Posterior vena cava (tissue), 2 donors: ENCODE measurements at regions not wholly inside any gene's neighbourhood (a gene's known extent, or its start where the extent isn't known, plus 50 kb on each side); places are given as distances from the start of the nearest gene placed in this dataset.
"Not testable (repeated sequence)": the region's sequence is repeated elsewhere in the genome, so short reads cannot be mapped to it uniquely, and the experiment has no call there.

Source experiments
- DNase-seq: peaks from one replicate; pipeline ENCODE4 v3.0.0-alpha.2; 2020; ENCODE audit warnings: low spot score
- intact Hi-C, 2 donors: fragments of 100-400 bp; cut with DNase I; formaldehyde crosslinking; loops; one replicate each; pipeline versions ENCODE4 v1.14.1 to v1.14.2; 2022 to 2023
- donor health status: DM: yes; HTN: yes; CAD: no.
- donor health status: DM: yes; HTN: yes; CAD: no.

DNA sequence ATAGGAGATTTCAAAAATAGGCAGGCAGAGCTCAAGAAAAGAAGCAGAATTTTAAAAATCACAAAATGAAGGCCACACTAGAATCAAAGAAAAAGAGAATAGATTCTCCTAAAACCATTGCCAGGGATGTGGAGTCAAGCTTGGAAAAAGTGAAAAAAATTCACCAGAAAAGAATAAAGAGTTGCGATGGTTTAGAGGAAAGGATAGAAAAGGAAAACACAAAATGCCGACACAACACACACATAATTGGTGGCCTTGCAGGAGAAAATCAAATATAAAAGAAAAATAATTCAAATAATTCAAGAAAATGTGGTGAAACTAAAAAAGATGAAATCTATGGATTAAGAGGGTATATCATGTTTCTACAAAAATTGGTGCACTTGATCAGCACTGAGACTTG lies 181.6 kb upstream of the C14orf180 start:
- no peak for DNase-seq
- intact Hi-C loops = no loop called here

DNA sequence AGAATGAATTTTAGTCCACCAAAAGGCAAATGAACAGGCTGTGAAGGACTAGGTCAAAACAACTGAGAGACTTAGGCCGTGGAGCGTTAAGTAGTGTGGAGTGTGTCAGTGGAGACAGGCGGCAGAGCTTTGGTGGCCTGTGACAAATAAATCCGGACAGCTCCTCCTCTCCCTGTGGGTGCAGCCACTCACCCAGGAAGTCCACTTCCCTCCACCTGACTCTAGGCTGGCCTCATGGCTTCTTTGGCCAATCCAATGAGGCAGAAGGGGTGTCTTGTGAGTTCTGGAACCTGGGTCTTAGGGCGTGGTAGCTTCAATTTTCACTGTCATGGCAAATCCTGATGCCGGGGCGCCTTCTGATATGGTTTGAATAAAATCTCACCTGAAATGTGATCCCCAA lies 180.9 kb upstream of the C14orf180 start:
- intact Hi-C loops = no loop called here
- no peak for DNase-seq

DNA sequence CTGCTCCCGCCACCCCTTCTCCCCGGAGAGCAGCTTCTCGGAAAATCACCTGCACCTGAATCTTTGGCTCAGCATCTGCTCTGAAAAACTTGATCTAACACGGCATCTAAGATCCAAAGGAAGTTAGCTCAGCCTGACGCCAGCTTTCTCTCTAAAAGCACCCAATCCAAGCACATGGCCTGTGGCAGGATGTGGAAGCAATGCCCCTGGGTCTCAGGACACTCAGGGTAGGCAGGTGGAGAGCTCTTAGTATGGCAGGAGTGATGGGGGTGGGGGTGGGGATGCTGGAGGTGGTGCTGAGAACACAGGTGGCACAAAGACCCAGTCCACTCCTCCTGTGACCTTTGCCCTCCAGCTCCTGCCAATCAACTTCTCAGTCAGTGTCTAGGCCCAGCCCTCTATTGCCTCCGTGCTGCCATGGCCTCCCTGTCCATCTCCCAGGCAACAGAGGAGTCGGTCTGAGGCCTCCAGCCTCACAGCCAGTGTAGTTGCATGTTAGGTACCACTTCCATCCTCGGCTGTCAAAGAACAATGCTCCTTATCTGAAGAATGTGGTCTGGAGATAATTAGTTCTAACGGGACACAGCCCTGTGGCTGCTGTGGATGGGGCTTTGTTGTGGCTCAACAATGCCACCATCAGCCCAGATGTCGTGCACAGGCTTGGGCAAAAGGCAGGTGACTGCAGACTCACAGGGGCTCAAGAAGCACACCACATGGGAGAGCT lies 180.0 kb upstream of the C14orf180 start:
- peak; percentile 67 for DNase-seq

DNA sequence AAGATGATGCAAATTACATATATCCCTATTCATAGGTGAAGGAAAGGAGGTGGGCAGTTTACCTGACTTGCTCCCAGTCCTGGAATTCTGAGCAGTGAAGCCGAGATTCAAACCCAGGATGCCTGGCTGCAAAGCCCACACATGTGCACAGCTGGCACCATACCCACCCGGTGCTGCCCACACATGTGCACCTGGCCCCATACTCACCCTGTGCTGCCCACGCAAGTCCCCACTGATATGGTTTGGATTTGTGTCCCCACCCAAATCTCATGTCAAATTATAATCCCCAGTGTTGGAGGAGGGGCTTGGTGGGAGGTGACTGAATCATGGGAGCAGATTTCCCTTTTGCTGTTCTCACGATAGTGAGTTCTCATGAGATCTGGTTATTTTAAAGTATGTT lies 179.2 kb upstream of the C14orf180 start:
- intact Hi-C loops = no loop called here

More for the DNA sequence above, 180.0 kb upstream of the C14orf180 start:
- intact Hi-C loops = no loop called here

GRCh38 chr14:104401785-104402184 lies 177.8 kb upstream of the C14orf180 start:
- peak; percentile 16 for DNase-seq
- intact Hi-C loops = no loop called here

More for the DNA sequence above, 179.2 kb upstream of the C14orf180 start:
- no peak for DNase-seq

DNA sequence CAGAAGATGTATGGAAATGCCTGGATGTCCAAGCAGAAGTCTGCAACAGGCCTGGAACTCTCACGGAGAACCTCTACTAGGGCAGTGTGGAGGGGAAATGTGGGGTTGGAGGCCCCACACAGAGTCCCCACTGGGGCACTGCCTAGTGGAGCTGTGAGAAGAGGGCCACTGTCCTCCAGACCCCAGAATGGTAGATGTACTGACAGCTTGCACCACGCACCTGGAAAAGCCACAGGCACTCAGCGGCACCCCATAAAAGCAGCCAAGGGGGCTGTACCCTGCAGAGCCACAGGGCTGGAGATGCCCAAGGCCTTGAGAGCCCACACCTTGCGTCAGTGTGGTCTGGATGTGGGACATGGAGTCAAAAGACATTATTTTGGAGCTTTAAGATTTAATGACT lies 177.3 kb upstream of the C14orf180 start:
- intact Hi-C loops = not testable (repeated sequence)
- DNase-seq = peak; percentile 24

- intact Hi-C loops = no loop called here
- DNase-seq = peak; percentile 76
These were observed 175.9 kb upstream of the C14orf180 start for GRCh38 chr14:104403421-104404220.

GRCh38 chr14:104404922-104405321 lies 174.6 kb upstream of the C14orf180 start:
- intact Hi-C loops = no loop called here
- DNase-seq = peak; percentile 28

DNA sequence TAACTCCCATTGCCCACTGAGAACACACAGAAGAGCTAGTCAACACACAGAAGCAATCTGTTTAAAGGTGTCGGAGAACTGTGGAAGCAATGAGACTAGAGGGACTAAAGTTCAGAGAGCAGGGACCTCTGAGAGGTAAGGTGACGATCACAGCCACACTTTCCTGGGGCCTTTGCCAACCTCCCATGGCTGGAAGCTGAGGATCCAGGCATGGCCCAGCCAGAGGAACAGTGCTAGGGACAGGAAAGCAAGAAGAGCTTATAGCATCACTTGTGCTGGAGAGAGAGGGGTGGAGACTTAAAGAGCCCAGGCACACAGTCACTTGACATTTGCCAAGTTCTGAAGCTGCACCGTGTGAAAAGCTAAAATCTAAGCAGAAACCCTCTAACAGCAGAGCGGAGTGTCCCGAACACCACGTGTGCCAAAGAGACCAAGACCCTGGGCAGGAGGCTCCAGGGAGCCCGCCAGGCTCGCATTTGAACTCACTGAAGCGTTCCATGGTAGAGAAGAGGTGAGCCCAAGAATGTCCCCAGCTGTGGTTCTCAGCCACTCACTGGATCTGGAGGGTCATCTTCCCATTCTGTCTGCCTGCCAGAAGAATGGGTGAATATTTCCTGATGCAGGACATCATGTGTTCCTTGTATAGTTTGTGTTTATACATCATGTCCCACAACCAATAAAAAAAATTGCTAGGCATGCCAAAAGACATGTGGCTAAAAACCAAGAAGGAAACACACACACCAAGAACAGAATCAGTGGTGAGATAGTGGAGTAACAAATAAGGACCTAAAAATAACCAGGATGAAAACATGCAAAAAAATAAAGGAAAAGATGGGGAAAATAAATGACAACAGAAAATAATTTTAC lies 174.0 kb upstream of the C14orf180 start:
- DNase-seq = peak; percentile 25
- intact Hi-C loops = no loop called here

GRCh38 chr14:104406831-104407230 lies 172.7 kb upstream of the C14orf180 start:
- intact Hi-C loops = no loop called here

DNA sequence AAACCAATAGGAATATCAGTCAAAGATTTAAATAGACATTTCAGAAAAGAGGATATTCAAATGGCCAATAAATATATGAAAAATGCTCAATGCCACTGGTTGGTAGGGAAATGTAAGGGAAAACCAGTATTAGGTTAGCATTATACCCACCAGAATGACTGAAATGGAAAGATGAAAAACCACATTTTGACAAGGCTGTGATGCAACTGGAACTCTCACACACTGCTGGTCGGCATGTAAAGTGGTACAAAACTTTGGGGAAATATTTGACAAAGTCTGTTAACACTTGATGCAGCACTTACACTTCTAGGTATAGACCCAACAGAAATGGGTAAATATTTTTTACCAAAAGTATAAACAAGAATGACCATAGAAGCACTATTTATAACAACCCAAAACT lies 163.2 kb upstream of the C14orf180 start:
- intact Hi-C loops = no loop called here
- no peak for DNase-seq

More at GRCh38 chr14:104406831-104407230, 172.7 kb upstream of the C14orf180 start:
- peak; percentile 24 for DNase-seq

GRCh38 chr14:104419865-104420505 lies 159.6 kb upstream of the C14orf180 start:
- intact Hi-C loops = no loop called here
- no peak for DNase-seq

GRCh38 chr14:104420523-104420922 lies 159.0 kb upstream of the C14orf180 start:
- intact Hi-C loops, DNase-seq: not testable (repeated sequence)

- peak; percentile 75 for DNase-seq
- intact Hi-C loops = no loop called here
These were observed 158.6 kb upstream of the C14orf180 start for GRCh38 chr14:104420990-104421389.

GRCh38 chr14:104421401-104421821 lies 158.2 kb upstream of the C14orf180 start:
- intact Hi-C loops = no loop called here

GRCh38 chr14:104421892-104422828 lies 157.4 kb upstream of the C14orf180 start:
- intact Hi-C loops = no loop called here
- DNase-seq = peak; percentile 69

More at GRCh38 chr14:104421401-104421821, 158.2 kb upstream of the C14orf180 start:
- peak; percentile 73 for DNase-seq

DNA sequence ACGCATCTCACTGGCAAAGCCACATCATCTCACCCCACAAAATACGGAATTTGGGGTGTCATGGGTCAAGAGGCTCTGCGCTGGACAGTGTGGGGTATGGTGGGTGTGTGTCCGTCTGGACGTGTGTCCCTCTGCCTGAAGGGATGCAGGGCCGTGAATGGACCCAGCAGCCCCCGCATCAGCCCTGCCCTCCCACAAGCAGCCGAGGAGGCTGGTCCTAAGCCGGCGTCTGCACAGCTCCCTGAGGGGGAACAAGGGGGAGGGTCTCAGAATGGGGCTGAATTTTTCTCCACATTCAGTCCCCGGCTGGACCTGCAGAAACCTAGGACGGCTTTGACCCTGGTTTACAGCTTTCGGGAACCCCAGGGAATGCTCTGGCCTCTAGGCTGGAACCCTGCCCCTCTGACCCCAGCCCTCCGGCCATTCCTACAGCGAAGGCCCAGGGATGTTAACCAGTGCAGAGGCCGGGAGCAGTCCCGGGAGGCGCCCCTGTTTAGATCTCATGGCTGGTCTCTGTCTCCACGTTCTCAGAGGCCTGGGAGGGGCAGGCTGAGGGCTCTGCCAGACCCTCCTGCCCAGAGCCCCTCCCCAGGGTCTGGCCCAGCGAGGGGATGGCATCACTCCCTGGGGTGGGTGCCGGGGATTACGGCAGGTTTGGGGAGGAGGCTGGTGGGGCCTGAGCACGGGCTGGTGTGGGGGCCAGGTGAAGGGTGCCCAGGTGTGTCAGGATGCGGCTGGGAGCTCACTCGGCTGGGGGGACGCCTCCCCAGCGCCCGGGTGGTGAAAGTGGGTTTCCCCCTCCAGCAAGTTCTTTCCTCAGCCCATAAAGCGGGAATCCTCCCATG lies 156.5 kb upstream of the C14orf180 start:
- DNase-seq = no peak
- intact Hi-C loops = no loop called here
